IPS-18c (cell line): ENCODE measurements at regions not wholly inside any gene's neighbourhood (a gene's known extent, or its start where the extent isn't known, plus 50 kb on each side); places are given as distances from the start of the nearest gene placed in this dataset.
"Not testable (repeated sequence)": the region's sequence is repeated elsewhere in the genome, so short reads cannot be mapped to it uniquely, and the experiment has no call there.

Experiments
- H3K4me3 ChIP-seq: 2 replicates; pipeline ENCODE4 v1.7.0; 2013; ENCODE audit warnings: low read depth, mild to moderate bottlenecking, low read length, moderate library complexity; ENCODE audit not compliant: insufficient read depth
- H3K9me3 ChIP-seq: one replicate; pipeline ENCODE4 v1.6.1; 2013; ENCODE audit warnings: mild to moderate bottlenecking, low read length, moderate library complexity; ENCODE audit not compliant: control insufficient read depth, insufficient read depth

GRCh38 chr3:4163011-4163410, 140.2 kb upstream of the SETMAR start:
- H3K4me3 ChIP-seq, result no peak overlapping the region
- H3K9me3 ChIP-seq, result peaks cover 2% of the 10 kb centered on the region

GRCh38 chr3:4166540-4166939, 136.6 kb upstream of the SETMAR start:
- Histone ChIP-seq H3K4me3 (no peak overlapping the region), H3K9me3 (peaks cover 2% of the 10 kb centered on the region)

- not testable (repeated sequence) for H3K9me3 ChIP-seq, H3K4me3 ChIP-seq
Measured at GRCh38 chr3:4167230-4167629, 135.9 kb upstream of the SETMAR start.

GRCh38 chr3:4174791-4175190, 128.4 kb upstream of the SETMAR start:
- H3K4me3 ChIP-seq, result no peak overlapping the region
- H3K9me3 ChIP-seq, result peaks cover 2% of the 10 kb centered on the region

GRCh38 chr3:4191971-4192370, 111.2 kb upstream of the SETMAR start:
- no peak overlapping the region for H3K4me3 ChIP-seq
- peaks cover 3% of the 10 kb centered on the region for H3K9me3 ChIP-seq

- no peak overlapping the region for H3K4me3 ChIP-seq
- H3K9me3 ChIP-seq, result peaks cover 3% of the 10 kb centered on the region
Measured at GRCh38 chr3:4195006-4195405, 108.2 kb upstream of the SETMAR start.

GRCh38 chr3:4196506-4197147, 106.5 kb upstream of the SETMAR start:
- Histone ChIP-seq H3K4me3 (no peak overlapping the region), H3K9me3 (peaks cover 3% of the 10 kb centered on the region)

GRCh38 chr3:4197670-4198069, 105.5 kb upstream of the SETMAR start:
- H3K4me3 ChIP-seq, result no peak overlapping the region
- peaks cover 1% of the 10 kb centered on the region for H3K9me3 ChIP-seq

GRCh38 chr3:4198491-4198890, 104.7 kb upstream of the SETMAR start:
- H3K9me3 ChIP-seq, result no peaks in the 10 kb centered on the region
- no peak overlapping the region for H3K4me3 ChIP-seq

- not testable (repeated sequence) for H3K9me3 ChIP-seq, H3K4me3 ChIP-seq
Measured at GRCh38 chr3:4204776-4205175, 98.4 kb upstream of the SETMAR start.

- no peak overlapping the region for H3K4me3 ChIP-seq
- no peaks in the 10 kb centered on the region for H3K9me3 ChIP-seq
Measured at GRCh38 chr3:4207672-4208071, 95.5 kb upstream of the SETMAR start.

- Histone ChIP-seq H3K4me3 (no peak overlapping the region), H3K9me3 (no peaks in the 10 kb centered on the region)
Measured at GRCh38 chr3:4208556-4208955, 94.6 kb upstream of the SETMAR start.

GRCh38 chr3:4211610-4212009, 91.6 kb upstream of the SETMAR start:
- Histone ChIP-seq H3K9me3 (no peaks in the 10 kb centered on the region), H3K4me3 (no peak overlapping the region)

GRCh38 chr3:4213420-4213819, 89.7 kb upstream of the SETMAR start:
- H3K9me3 ChIP-seq, result not testable (repeated sequence)

GRCh38 chr3:4216974-4217373, 86.2 kb upstream of the SETMAR start:
- H3K9me3 ChIP-seq, H3K4me3 ChIP-seq: not testable (repeated sequence)

More at GRCh38 chr3:4213420-4213819, 89.7 kb upstream of the SETMAR start:
- not testable (repeated sequence) for H3K4me3 ChIP-seq

GRCh38 chr3:4218456-4219226, 84.5 kb upstream of the SETMAR start:
- H3K9me3 ChIP-seq, result no peaks in the 10 kb centered on the region
- H3K4me3 ChIP-seq, result no peak overlapping the region

GRCh38 chr3:4219227-4219568, 84.0 kb upstream of the SETMAR start:
- Histone ChIP-seq H3K4me3 (no peak overlapping the region), H3K9me3 (no peaks in the 10 kb centered on the region)

- H3K9me3 ChIP-seq, result no peaks in the 10 kb centered on the region
- no peak overlapping the region for H3K4me3 ChIP-seq
Measured at GRCh38 chr3:4220065-4220464, 83.1 kb upstream of the SETMAR start.
